Trophoblast cell (in vitro differentiated cells and primary cell): ENCODE measurements at regions not wholly inside any gene's neighbourhood (a gene's known extent, or its start where the extent isn't known, plus 50 kb on each side); places are given as distances from the start of the nearest gene placed in this dataset.

ENCODE experiments used
- DNase-seq, 2 donors: peaks; one replicate each; pipeline ENCODE4 v3.0.0-alpha.2; 2016
- H2AFZ ChIP-seq: 2 replicates; pipeline ENCODE4 v1.6.1; 2013; ENCODE audit warnings: low read length, moderate library complexity, mild to moderate bottlenecking; ENCODE audit not compliant: insufficient read depth, poor library complexity
- H2AK5ac ChIP-seq: 2 replicates; pipeline ENCODE4 v1.6.1; 2013; ENCODE audit warnings: mild to moderate bottlenecking, low read length
- H2BK120ac ChIP-seq: 2 replicates; pipeline ENCODE4 v1.6.1; 2013; ENCODE audit warnings: low read length, mild to moderate bottlenecking, moderate library complexity; ENCODE audit not compliant: insufficient read depth, poor library complexity
- H2BK12ac ChIP-seq: 2 replicates; pipeline ENCODE4 v1.6.1; 2013; ENCODE audit warnings: mild to moderate bottlenecking, low read length, moderate library complexity
- H2BK5ac ChIP-seq: 2 replicates; pipeline ENCODE4 v1.6.1; 2013; ENCODE audit warnings: low read length, low read depth, moderate library complexity, mild to moderate bottlenecking; ENCODE audit not compliant: poor library complexity
- H3K14ac ChIP-seq: 2 replicates; pipeline ENCODE4 v1.6.1; 2013; ENCODE audit warnings: mild to moderate bottlenecking, low read length
- H3K18ac ChIP-seq: 2 replicates; pipeline ENCODE4 v1.6.1; 2013; ENCODE audit warnings: mild to moderate bottlenecking, low read length
- H3K23ac ChIP-seq: 2 replicates; pipeline ENCODE4 v1.6.1; 2013; ENCODE audit warnings: low read length
- H3K27ac ChIP-seq: 2 replicates; pipeline ENCODE4 v1.5.1; 2013; ENCODE audit warnings: low read depth, mild to moderate bottlenecking, inconsistent platforms, low read length, moderate library complexity
- H3K27me3 ChIP-seq: 2 replicates; pipeline ENCODE4 v1.6.1; 2013; ENCODE audit warnings: inconsistent platforms, mild to moderate bottlenecking, low read length, moderate library complexity; ENCODE audit not compliant: insufficient read depth
- H3K36me3 ChIP-seq, 2 experiments: 1 replicate in 1 of 2; 2 replicates in 1 of 2; pipeline ENCODE4 v1.6.1; 2013; ENCODE audit warnings: low read length in 2 of 2, mild to moderate bottlenecking in 2 of 2, moderate library complexity in 1 of 2; ENCODE audit not compliant: insufficient read depth in 2 of 2, control insufficient read depth in 1 of 2
- H3K4ac ChIP-seq: 2 replicates; pipeline ENCODE4 v1.6.1; 2013; ENCODE audit warnings: low read depth, mild to moderate bottlenecking, low read length, moderate library complexity
- H3K4me1 ChIP-seq, 2 experiments: 1 replicate in 1 of 2; 2 replicates in 1 of 2; pipeline ENCODE4 v1.6.1; 2013; ENCODE audit warnings: low read length in 2 of 2, mild to moderate bottlenecking in 2 of 2, moderate library complexity in 1 of 2; ENCODE audit not compliant: insufficient read depth in 2 of 2, control insufficient read depth in 1 of 2
- H3K4me2 ChIP-seq: 2 replicates; pipeline ENCODE4 v1.6.1; 2013; ENCODE audit warnings: inconsistent platforms, mild to moderate bottlenecking, low read length, moderate library complexity
- H3K4me3 ChIP-seq: 2 replicates; pipeline ENCODE4 v1.5.1; 2013; ENCODE audit warnings: mild to moderate bottlenecking, low read depth, low read length, inconsistent platforms
- H3K79me1 ChIP-seq: one replicate; pipeline ENCODE4 v1.6.1; 2013; ENCODE audit warnings: low read length
- H3K79me2 ChIP-seq: 2 replicates; pipeline ENCODE4 v1.6.1; 2013; ENCODE audit warnings: low read length, mild to moderate bottlenecking; ENCODE audit not compliant: control insufficient read depth, insufficient read depth, poor library complexity
- H3K9ac ChIP-seq: 2 replicates; pipeline ENCODE4 v1.6.1; 2013; ENCODE audit warnings: mild to moderate bottlenecking, low read length
- H3K9me3 ChIP-seq: 2 replicates; pipeline ENCODE4 v1.6.1; 2013; ENCODE audit warnings: low read depth, mild to moderate bottlenecking, control low read depth, inconsistent platforms, low read length; ENCODE audit not compliant: insufficient read depth
- H4K12ac ChIP-seq: 2 replicates; pipeline ENCODE4 v1.6.1; 2013; ENCODE audit warnings: low read depth, mild to moderate bottlenecking, low read length, moderate library complexity
- H4K8ac ChIP-seq: 2 replicates; pipeline ENCODE4 v1.6.1; 2013; ENCODE audit warnings: low read depth, mild to moderate bottlenecking, low read length, moderate library complexity
- H4K91ac ChIP-seq: one replicate; pipeline ENCODE4 v1.6.1; 2013; ENCODE audit warnings: low read depth, mild to moderate bottlenecking, low read length, moderate library complexity
- WGBS: extraction: QIAGEN DNeasy Blood & Tissue Kit; methylation state at CpG from one replicate; pipeline ENCODE4 v1.1.7; 2013; ENCODE audit warnings: missing lambda C conversion rate; ENCODE audit not compliant: insufficient read length, insufficient coverage; ENCODE audit errors: extremely low coverage; 5-methylcytosine and 5-hydroxymethylcytosine counted together

- no peaks in the 10 kb centered on the region for H3K36me3 ChIP-seq
- H2BK5ac ChIP-seq: no peak overlapping the region
- no peak overlapping the region for H3K9ac ChIP-seq
- no peak overlapping the region for H2BK120ac ChIP-seq
- no peak overlapping the region for H3K23ac ChIP-seq
- H3K4me1 ChIP-seq: no peaks in the 10 kb centered on the region
- no peak overlapping the region for H3K14ac ChIP-seq
- H4K91ac ChIP-seq: no peak overlapping the region
- no peak overlapping the region for H3K4me3 ChIP-seq
- H3K4me2 ChIP-seq: no peak overlapping the region
- no peak overlapping the region for H4K12ac ChIP-seq
- no peak overlapping the region for H3K27ac ChIP-seq
- H3K9me3 ChIP-seq: peaks cover 4% of the 10 kb centered on the region
- no peak overlapping the region for H3K4ac ChIP-seq
- H2BK12ac ChIP-seq: no peak overlapping the region
- H2AK5ac ChIP-seq: no peak overlapping the region
- H3K18ac ChIP-seq: no peak overlapping the region
- H3K79me2 ChIP-seq: no peaks in the 10 kb centered on the region
- no peak for DNase-seq
- no peaks in the 10 kb centered on the region for H3K27me3 ChIP-seq
- no CpG with 5 or more reads among the region's 22 CpGs for WGBS
- no peaks in the 10 kb centered on the region for H3K79me1 ChIP-seq
- H4K8ac ChIP-seq: no peak overlapping the region
- no peak overlapping the region for H2AFZ ChIP-seq
Observed at GRCh38 chr14:96625426-96625985, 123.3 kb downstream of the PAPOLA start.

GRCh38 chr14:96626121-96626768, 124.1 kb downstream of the PAPOLA start:
- no peak overlapping the region for H2AFZ ChIP-seq
- H3K27ac ChIP-seq: no peak overlapping the region
- H3K27me3 ChIP-seq: no peaks in the 10 kb centered on the region
- H3K79me1 ChIP-seq: no peaks in the 10 kb centered on the region
- H2BK120ac ChIP-seq: no peak overlapping the region
- no peak overlapping the region for H4K91ac ChIP-seq
- no peak overlapping the region for H3K23ac ChIP-seq
- no peak overlapping the region for H4K12ac ChIP-seq
- no peak overlapping the region for H3K18ac ChIP-seq
- H3K36me3 ChIP-seq: no peaks in the 10 kb centered on the region
- no peak overlapping the region for H3K4me2 ChIP-seq
- H2BK5ac ChIP-seq: no peak overlapping the region
- H3K4ac ChIP-seq: no peak overlapping the region
- H2BK12ac ChIP-seq: no peak overlapping the region
- H3K14ac ChIP-seq: no peak overlapping the region
- no peak for DNase-seq
- peaks cover 4% of the 10 kb centered on the region for H3K9me3 ChIP-seq
- H4K8ac ChIP-seq: no peak overlapping the region
- no peak overlapping the region for H3K4me3 ChIP-seq
- no peaks in the 10 kb centered on the region for H3K4me1 ChIP-seq
- no peak overlapping the region for H2AK5ac ChIP-seq
- H3K9ac ChIP-seq: no peak overlapping the region
- no peaks in the 10 kb centered on the region for H3K79me2 ChIP-seq
- WGBS: no CpG with 5 or more reads among the region's 16 CpGs

- H3K9ac ChIP-seq: no peak overlapping the region
- H3K23ac ChIP-seq: no peak overlapping the region
- H4K12ac ChIP-seq: no peak overlapping the region
- H2AK5ac ChIP-seq: no peak overlapping the region
- no CpG with 5 or more reads among the region's 14 CpGs for WGBS
- H4K91ac ChIP-seq: no peak overlapping the region
- H2BK5ac ChIP-seq: no peak overlapping the region
- no peaks in the 10 kb centered on the region for H3K79me2 ChIP-seq
- H2BK12ac ChIP-seq: no peak overlapping the region
- H3K14ac ChIP-seq: no peak overlapping the region
- no peak overlapping the region for H2AFZ ChIP-seq
- H3K4me1 ChIP-seq: no peaks in the 10 kb centered on the region
- no peak overlapping the region for H3K4me2 ChIP-seq
- peaks cover 4% of the 10 kb centered on the region for H3K9me3 ChIP-seq
- no peak overlapping the region for H4K8ac ChIP-seq
- H3K79me1 ChIP-seq: no peaks in the 10 kb centered on the region
- H3K27ac ChIP-seq: no peak overlapping the region
- no peak overlapping the region for H2BK120ac ChIP-seq
- DNase-seq: no peak
- H3K36me3 ChIP-seq: no peaks in the 10 kb centered on the region
- no peaks in the 10 kb centered on the region for H3K27me3 ChIP-seq
- H3K4me3 ChIP-seq: no peak overlapping the region
- no peak overlapping the region for H3K18ac ChIP-seq
- no peak overlapping the region for H3K4ac ChIP-seq
Observed at GRCh38 chr14:96626916-96627315, 124.7 kb downstream of the PAPOLA start.

- H3K36me3 ChIP-seq: no peaks in the 10 kb centered on the region
- H3K23ac ChIP-seq: no peak overlapping the region
Observed at GRCh38 chr14:96627386-96627785, 125.2 kb downstream of the PAPOLA start.

More at GRCh38 chr14:96627386-96627785, 125.2 kb downstream of the PAPOLA start:
- Histone ChIP-seq H2AFZ (no peak overlapping the region), H2BK12ac (no peak overlapping the region), H2BK120ac (no peak overlapping the region), H4K8ac (no peak overlapping the region), H3K14ac (no peak overlapping the region), H3K4me3 (no peak overlapping the region), H3K4ac (no peak overlapping the region), H2AK5ac (no peak overlapping the region), H3K4me1 (no peaks in the 10 kb centered on the region), H3K79me1 (no peaks in the 10 kb centered on the region), H4K12ac (no peak overlapping the region), H3K27ac (no peak overlapping the region), H3K9ac (no peak overlapping the region), H2BK5ac (no peak overlapping the region), H4K91ac (no peak overlapping the region), H3K18ac (no peak overlapping the region), H3K27me3 (no peaks in the 10 kb centered on the region), H3K9me3 (peaks cover 4% of the 10 kb centered on the region), H3K4me2 (no peak overlapping the region), H3K79me2 (no peaks in the 10 kb centered on the region)
- no CpG with 5 or more reads among the region's 4 CpGs for WGBS
- DNase-seq: no peak
